ENCODE measurements at regions not wholly inside any gene's neighbourhood (a gene's known extent, or its start where the extent isn't known, plus 50 kb on each side); places are given as distances from the start of the nearest gene placed in this dataset.

DNA sequence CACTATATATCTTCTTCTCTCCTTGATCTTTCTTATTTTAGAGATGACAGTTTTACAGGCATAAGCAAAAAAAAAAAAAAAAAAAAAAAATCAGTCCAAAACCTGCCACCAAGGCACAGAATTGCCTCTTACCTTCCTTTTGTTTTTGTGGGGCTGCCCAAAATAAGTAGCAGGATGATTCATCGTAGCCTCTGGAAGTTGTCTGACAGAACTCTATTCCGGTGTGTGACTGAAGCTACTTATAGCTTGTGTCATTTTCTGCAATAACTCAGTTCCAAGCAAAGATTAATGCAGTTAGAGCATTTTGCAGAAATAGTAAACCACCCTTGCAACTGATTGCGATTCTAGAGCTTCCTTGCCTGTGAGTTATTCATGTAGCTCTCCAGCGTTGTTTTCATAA lies 186.8 kb downstream of the KIF2B start:
- H3K4me2 ChIP-seq (ENCODE audit: control insufficient read depth, insufficient read depth) = no peak overlapping the region
- SMC1A ChIA-PET (ENCODE audit: uncharacterized antibody, unreplicated experiment) = no interaction called here
- no peak overlapping the region for H3K27ac ChIP-seq (ENCODE audit: control insufficient read depth, insufficient read depth)
- RAD21 ChIA-PET (ENCODE audit: unreplicated experiment) = no interaction called here
- no peaks in the 10 kb centered on the region for H3K9me3 ChIP-seq (replicated peaks; ENCODE audit: control insufficient read depth, insufficient read depth, low read length)
- WGBS (ENCODE audit: insufficient coverage, insufficient replicate concordance, low lambda C conversion rate, missing lambda C conversion rate) = 20% methylated on average over 4 of the region's 4 CpGs
- ATAC-seq = no peak
- no TSS peak for BruUV-seq (replicated peaks)
- no peak overlapping the region for H3K9ac ChIP-seq (ENCODE audit: control insufficient read depth, insufficient read depth, low read length)
- TF ChIP-seq, protein P1, sequence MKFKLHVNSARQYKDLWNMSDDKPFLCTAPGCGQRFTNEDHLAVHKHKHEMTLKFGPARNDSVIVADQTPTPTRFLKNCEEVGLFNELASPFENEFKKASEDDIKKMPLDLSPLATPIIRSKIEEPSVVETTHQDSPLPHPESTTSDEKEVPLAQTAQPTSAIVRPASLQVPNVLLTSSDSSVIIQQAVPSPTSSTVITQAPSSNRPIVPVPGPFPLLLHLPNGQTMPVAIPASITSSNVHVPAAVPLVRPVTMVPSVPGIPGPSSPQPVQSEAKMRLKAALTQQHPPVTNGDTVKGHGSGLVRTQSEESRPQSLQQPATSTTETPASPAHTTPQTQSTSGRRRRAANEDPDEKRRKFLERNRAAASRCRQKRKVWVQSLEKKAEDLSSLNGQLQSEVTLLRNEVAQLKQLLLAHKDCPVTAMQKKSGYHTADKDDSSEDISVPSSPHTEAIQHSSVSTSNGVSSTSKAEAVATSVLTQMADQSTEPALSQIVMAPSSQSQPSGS (IDR thresholded peaks at IDR 0.05; ENCODE audit: low read length) = no peak
- TF ChIP-seq PML (IDR thresholded peaks at IDR 0.05; ENCODE audit: low read length) (no peak), ZNF207 (IDR thresholded peaks at IDR 0.05; ENCODE audit: borderline replicate concordance) (no peak)
- FAIRE-seq = no peak
- no peak overlapping the region for H3K4me3 ChIP-seq
- no peak for DNase-seq (ENCODE audit: low read depth, low spot score)
- CTCF ChIA-PET = no interaction called here
- no peaks in the 10 kb centered on the region for H3K4me1 ChIP-seq (ENCODE audit: control insufficient read depth, insufficient read depth, low read length)
- in situ Hi-C loops (cut with MboI) = no loop called here
- intact Hi-C loops (cut with micrococcal nuclease; ENCODE audit: unreplicated experiment) = no loop called here
- no peaks in the 10 kb centered on the region for H4K20me1 ChIP-seq (ENCODE audit: control insufficient read depth, insufficient read depth)
- no peak overlapping the region for H2AFZ ChIP-seq (ENCODE audit: control insufficient read depth, low read depth, low read length)
- POLR2A ChIA-PET = no interaction called here
- no peaks in the 10 kb centered on the region for H3K27me3 ChIP-seq (replicated peaks in 1 of 2; ENCODE audit: control insufficient read depth in 2 of 2, insufficient read depth in 2 of 2, low read length in 1 of 2)
- no peaks in the 10 kb centered on the region for H3K79me2 ChIP-seq (ENCODE audit: control insufficient read depth, insufficient read depth, low read length)
- no peaks in the 10 kb centered on the region for H3K36me3 ChIP-seq (ENCODE audit: control insufficient read depth in 2 of 2, insufficient read depth in 2 of 2, low read length in 1 of 2)

DNA sequence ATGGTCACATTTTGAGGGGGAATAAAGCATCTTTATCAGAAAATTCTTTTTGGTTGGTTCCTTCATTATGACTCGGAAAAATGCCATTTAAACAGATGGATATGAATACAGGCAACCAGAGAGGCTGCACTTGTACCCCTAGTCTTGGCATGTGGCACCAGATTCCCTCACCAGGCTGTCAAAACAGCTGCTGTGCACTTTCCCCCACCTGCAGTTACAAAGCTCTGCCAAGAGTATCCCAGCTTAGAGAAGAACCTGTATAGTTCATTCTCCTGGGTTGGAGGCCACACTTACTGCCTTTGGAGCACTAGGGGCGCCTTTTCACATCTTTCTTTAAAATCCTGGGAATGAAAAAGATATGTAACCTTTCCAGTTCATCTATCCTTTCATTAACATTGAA lies 190.3 kb downstream of the KIF2B start:
- no peak for FAIRE-seq
- CTCF ChIA-PET = no interaction called here
- RAD21 ChIA-PET (ENCODE audit: unreplicated experiment) = no interaction called here
- no peak for TF ChIP-seq SREBF2 (IDR thresholded peaks at IDR 0.05; ENCODE audit: low read length)
- no peak for TF ChIP-seq CHD2 (IDR thresholded peaks at IDR 0.05; ENCODE audit: borderline replicate concordance, low read depth, low read length)
- TF ChIP-seq PAX5 (IDR thresholded peaks at IDR 0.05; ENCODE audit: borderline replicate concordance, low read depth, low read length) = no peak
- TF ChIP-seq, protein P2, sequence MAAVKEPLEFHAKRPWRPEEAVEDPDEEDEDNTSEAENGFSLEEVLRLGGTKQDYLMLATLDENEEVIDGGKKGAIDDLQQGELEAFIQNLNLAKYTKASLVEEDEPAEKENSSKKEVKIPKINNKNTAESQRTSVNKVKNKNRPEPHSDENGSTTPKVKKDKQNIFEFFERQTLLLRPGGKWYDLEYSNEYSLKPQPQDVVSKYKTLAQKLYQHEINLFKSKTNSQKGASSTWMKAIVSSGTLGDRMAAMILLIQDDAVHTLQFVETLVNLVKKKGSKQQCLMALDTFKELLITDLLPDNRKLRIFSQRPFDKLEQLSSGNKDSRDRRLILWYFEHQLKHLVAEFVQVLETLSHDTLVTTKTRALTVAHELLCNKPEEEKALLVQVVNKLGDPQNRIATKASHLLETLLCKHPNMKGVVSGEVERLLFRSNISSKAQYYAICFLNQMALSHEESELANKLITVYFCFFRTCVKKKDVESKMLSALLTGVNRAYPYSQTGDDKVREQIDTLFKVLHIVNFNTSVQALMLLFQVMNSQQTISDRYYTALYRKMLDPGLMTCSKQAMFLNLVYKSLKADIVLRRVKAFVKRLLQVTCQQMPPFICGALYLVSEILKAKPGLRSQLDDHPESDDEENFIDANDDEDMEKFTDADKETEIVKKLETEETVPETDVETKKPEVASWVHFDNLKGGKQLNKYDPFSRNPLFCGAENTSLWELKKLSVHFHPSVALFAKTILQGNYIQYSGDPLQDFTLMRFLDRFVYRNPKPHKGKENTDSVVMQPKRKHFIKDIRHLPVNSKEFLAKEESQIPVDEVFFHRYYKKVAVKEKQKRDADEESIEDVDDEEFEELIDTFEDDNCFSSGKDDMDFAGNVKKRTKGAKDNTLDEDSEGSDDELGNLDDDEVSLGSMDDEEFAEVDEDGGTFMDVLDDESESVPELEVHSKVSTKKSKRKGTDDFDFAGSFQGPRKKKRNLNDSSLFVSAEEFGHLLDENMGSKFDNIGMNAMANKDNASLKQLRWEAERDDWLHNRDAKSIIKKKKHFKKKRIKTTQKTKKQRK (IDR thresholded peaks at IDR 0.05; ENCODE audit: low read depth, low read length) = no peak
- TF ChIP-seq, protein P3, sequence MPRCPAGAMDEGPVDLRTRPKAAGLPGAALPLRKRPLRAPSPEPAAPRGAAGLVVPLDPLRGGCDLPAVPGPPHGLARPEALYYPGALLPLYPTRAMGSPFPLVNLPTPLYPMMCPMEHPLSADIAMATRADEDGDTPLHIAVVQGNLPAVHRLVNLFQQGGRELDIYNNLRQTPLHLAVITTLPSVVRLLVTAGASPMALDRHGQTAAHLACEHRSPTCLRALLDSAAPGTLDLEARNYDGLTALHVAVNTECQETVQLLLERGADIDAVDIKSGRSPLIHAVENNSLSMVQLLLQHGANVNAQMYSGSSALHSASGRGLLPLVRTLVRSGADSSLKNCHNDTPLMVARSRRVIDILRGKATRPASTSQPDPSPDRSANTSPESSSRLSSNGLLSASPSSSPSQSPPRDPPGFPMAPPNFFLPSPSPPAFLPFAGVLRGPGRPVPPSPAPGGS (IDR thresholded peaks at IDR 0.05; ENCODE audit: borderline replicate concordance, insufficient read depth, low read depth, low read length, poor library complexity, severe bottlenecking) = no peak
- no peak for TF ChIP-seq TBL1XR1 (IDR thresholded peaks at IDR 0.05; ENCODE audit: low read depth, low read length)
- no peak for TF ChIP-seq EP300 (IDR thresholded peaks at IDR 0.05; ENCODE audit: borderline replicate concordance in 1 of 2, control insufficient read depth in 1 of 2, low read depth in 2 of 2, low read length in 2 of 2)
- no peak for TF ChIP-seq ESRRA (IDR thresholded peaks at IDR 0.05; ENCODE audit: low read length)
- no peak for TF ChIP-seq SMC3 (IDR thresholded peaks at IDR 0.05; ENCODE audit: borderline replicate concordance, low read length)
- no peak for TF ChIP-seq CREB1 (IDR thresholded peaks at IDR 0.05; ENCODE audit: low read depth)
- no peak for TF ChIP-seq EED (IDR thresholded peaks at IDR 0.05; ENCODE audit: low read depth)

More for the DNA sequence above, 190.3 kb downstream of the KIF2B start:
- no TSS peak for BruUV-seq (replicated peaks)
- ChIA-PET SMC1A (ENCODE audit: uncharacterized antibody, unreplicated experiment) (no interaction called here), POLR2A (no interaction called here)
- no peaks in the 10 kb centered on the region for H4K20me1 ChIP-seq (ENCODE audit: control insufficient read depth, insufficient read depth)
- no peak for DNase-seq (ENCODE audit: low read depth, low spot score)
- no peak overlapping the region for H3K27ac ChIP-seq (ENCODE audit: control insufficient read depth, insufficient read depth)
- intact Hi-C loops (cut with micrococcal nuclease; ENCODE audit: unreplicated experiment) = no loop called here
- H3K27me3 ChIP-seq (replicated peaks in 1 of 2; ENCODE audit: control insufficient read depth in 2 of 2, insufficient read depth in 2 of 2, low read length in 1 of 2) = no peaks in the 10 kb centered on the region
- no peak overlapping the region for H3K4me2 ChIP-seq (ENCODE audit: control insufficient read depth, insufficient read depth)
- no peak for ATAC-seq
- H3K79me2 ChIP-seq (ENCODE audit: control insufficient read depth, insufficient read depth, low read length) = no peaks in the 10 kb centered on the region
- in situ Hi-C loops (cut with MboI) = no loop called here
- no peak overlapping the region for H2AFZ ChIP-seq (ENCODE audit: control insufficient read depth, low read depth, low read length)
- no peak overlapping the region for H3K4me3 ChIP-seq
- H3K9ac ChIP-seq (ENCODE audit: control insufficient read depth, insufficient read depth, low read length) = no peak overlapping the region
- WGBS (ENCODE audit: insufficient coverage, insufficient replicate concordance, low lambda C conversion rate, missing lambda C conversion rate) = 0% methylated on average over 2 of the region's 2 CpGs
- no peaks in the 10 kb centered on the region for H3K9me3 ChIP-seq (replicated peaks; ENCODE audit: control insufficient read depth, insufficient read depth, low read length)
- H3K36me3 ChIP-seq (ENCODE audit: control insufficient read depth in 2 of 2, insufficient read depth in 2 of 2, low read length in 1 of 2) = no peaks in the 10 kb centered on the region
- H3K4me1 ChIP-seq (ENCODE audit: control insufficient read depth, insufficient read depth, low read length) = no peaks in the 10 kb centered on the region

All from GM12878 (cell line).